T-helper 2 cell (primary cell): ENCODE measurements at regions not wholly inside any gene's neighbourhood (a gene's known extent, or its start where the extent isn't known, plus 50 kb on each side); places are given as distances from the start of the nearest gene placed in this dataset.
"Not testable (repeated sequence)": the region's sequence is repeated elsewhere in the genome, so short reads cannot be mapped to it uniquely, and the experiment has no call there.

Experiments used
- DNase-seq, 5 experiments: peaks; one replicate each; pipeline versions ENCODE4 v3.0.0 to v3.0.0-alpha.2; 2012 to 2022

DNA sequence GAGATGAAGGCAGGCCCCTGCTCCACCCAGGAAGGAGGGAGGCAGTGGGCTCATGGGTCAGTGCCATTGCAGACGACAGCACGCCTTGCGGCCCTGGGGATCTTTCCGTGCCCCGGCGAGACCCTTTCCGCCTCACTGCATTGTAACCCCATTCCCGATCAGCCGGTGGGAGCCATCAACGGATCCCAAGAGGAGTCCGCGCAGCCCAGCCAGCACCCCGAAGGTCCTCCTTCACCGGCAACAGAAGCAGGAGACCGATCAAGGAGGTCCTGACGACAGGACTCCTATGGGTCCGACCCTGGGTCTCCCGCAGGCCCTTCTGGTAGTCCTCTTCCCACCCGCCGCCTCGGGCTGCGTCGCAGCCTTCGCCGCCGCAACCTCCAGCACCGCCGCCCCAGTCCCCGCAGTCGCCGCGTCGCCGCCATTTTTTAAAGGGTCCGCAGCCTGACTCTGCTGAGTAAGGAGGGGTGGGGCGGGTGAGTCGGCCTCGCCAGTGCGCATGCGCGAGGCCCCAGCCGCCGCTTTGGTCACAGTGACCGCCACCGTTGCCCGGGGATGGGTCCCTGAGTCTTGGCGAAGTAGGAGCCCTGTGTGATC, 1417.0 kb upstream of the PCDH10 start:
- not testable (repeated sequence) for DNase-seq

DNA sequence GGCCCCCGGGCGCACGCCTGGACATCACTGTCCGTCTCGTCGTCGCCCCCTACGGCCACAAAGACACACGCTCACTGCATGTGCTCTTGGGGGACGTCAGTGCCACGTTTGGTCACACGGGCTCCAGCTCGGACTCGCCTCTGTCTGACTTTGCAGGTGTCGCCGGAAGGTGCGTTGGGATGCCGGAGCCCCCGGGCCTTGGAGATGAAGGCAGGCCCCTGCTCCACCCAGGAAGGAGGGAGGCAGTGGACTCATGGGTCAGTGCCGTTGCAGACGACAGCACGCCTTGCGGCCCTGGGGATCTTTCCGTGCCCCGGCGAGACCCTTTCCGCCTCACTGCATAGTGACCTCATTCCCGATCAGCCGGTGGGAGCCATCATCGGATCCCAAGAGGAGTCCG, 1414.8 kb upstream of the PCDH10 start:
- not testable (repeated sequence) for DNase-seq

DNA sequence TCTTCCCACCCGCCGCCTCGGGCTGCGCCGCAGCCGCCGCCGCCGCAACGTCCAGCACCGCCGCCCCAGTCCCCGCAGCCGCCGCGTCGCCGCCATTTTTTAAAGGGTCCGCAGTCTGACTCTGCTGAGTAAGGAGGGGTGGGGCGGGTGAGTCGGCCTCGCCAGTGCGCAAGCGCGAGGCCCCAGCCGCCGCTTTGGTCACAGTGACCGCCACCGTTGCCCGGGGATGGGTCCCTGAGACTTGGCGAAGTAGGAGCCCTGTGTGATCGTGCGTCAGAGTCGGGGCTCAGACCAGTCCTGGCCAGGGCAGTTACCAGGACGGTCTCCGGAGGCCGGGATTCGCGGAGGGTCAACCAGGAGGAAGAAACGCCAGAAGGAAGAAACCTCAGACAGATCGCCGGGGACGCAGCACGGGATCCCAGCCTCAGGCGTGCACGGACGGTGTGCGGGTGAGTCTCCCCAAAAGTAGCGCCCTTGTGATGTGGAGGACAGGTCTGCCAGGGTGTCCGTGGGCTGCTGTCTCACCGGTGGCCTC, 1414.2 kb upstream of the PCDH10 start:
- peak in 1 of 5 experiments; percentile 13 for DNase-seq

DNA sequence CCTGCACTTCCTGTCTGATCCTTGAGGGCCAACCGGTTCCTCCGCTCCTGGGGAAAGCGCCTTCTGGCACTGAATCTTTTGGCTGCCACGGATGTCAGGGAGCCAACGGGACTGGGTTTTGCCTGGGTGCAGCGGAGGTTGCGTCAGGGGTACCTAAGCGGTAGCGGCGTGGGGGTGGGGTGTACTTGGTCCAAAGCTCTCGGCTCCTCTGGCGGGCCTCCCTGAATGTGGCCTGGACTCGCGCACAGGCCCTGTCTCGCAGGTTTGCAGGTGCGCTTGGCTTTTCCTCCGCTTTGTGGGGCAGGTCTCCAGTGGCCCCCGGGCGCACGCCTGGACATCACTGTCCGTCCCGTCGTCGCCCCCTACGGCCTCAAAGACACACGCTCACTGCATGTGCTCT, 1410.1 kb upstream of the PCDH10 start:
- not testable (repeated sequence) for DNase-seq

DNA sequence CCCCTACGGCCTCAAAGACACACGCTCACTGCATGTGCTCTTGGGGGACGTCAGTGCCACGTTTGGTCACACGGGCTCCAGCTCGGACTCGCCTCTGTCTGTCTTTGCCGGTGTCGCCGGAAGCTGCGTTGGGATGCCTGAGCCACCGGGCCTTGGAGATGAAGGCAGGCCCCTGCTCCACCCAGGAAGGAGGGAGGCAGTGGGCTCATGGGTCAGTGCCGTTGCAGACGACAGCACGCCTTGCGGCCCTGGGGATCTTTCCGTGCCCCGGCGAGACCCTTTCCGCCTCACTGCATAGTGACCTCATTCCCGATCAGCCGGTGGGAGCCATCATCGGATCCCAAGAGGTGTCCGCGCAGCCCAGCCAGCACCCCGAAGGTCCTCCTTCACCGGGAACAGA, 1407.3 kb upstream of the PCDH10 start:
- DNase-seq: not testable (repeated sequence)

DNA sequence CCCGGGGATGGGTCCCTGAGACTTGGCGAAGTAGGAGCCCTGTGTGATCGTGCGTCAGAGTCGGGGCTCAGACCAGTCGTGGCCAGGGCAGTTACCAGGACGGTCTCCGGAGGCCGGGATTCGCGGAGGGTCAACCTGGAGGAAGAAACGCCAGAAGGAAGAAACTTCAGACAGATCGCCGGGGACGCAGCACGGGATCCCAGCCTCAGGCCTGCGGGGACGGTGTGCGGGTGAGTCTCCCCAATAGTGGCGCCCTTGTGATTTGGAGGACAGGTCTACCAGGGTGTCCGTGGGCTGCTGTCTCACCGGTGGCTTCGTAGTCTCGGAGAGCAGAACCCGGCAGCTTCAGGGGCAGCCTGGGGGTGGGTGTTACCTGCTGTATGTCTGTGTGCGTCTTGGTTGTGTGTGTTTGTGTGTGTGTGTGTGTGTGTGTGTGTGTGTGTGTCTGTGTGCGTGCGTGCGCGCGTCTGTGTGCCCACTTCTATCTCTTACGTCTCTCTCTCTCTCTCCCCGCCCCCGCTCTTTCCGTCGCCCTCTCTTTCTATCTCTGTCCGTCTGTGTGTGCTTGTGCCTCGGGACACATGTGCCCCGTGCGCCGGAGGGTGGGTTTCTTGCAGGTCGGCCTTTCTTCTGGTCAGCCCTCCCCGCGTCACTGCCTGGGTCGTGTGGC, 1406.4 kb upstream of the PCDH10 start:
- not testable (repeated sequence) for DNase-seq

DNA sequence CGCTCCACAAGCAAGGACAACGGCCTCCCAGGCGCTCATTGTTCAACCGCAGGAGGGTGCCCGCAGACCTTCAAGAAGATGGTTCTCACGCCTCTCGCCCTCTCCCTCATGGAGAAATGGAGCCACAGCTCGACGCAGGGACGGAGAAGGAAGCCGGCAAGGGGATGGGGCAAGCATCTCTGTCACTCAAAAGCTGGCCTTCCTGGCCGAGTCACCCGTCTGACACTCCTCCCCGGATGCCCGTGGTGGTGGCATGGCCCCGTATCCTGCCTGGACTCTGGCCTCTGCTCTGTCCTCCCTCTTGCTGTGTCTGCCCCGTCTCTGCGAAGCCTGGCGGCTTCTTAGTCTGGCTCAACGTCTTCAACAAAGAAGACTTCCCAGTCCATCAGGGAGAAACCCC, 1405.7 kb upstream of the PCDH10 start:
- DNase-seq: peak in 1 of 5 experiments; percentile 14

DNA sequence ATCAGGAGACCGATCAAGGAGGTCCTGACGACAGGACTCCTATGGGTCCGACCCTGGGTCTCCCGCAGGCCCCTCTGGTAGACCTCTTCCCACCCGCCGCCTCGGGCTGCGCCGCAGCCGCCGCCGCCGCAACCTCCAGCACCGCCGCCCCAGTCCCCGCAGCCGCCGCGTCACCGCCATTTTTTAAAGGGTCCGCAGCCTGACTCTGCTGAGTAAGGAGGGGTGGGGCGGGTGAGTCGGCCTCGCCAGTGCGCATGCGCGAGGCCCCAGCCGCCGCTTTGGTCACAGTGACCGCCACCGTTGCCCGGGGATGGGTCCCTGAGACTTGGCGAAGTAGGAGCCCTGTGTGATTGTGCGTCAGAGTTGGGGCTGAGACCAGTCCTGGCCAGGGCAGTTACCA, 1401.9 kb upstream of the PCDH10 start:
- not testable (repeated sequence) for DNase-seq

DNA sequence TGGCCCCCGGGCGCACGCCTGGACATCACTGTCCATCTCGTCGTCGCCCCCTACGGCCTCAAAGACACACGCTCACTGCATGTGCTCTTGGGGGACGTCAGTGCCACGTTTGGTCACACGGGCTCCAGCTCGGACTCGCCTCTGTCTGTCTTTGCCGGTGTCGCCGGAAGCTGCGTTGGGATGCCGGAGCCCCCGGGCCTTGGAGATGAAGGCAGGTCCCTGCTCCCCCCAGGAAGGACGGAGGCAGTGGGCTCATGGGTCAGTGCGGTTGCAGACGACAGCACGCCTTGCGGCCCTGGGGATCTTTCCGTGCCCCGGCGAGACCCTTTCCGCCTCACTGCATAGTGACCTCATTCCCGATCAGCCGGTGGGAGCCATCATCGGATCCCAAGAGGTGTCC, 1399.9 kb upstream of the PCDH10 start:
- not testable (repeated sequence) for DNase-seq

DNA sequence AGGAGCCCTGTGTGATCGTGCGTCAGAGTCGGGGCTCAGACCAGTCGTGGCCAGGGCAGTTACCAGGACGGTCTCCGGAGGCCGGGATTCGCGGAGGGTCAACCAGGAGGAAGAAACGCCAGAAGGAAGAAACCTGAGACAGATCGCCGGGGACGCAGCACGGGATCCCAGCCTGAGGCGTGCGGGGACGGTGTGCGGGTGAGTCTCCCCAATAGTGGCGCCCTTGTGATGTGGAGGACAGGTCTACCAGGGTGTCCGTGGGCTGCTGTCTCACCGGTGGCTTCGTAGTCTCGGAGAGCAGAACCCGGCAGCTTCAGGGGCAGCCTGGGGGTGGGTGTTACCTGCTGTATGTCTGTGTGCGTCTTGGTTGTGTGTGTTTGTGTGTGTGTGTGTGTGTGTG, 1399.1 kb upstream of the PCDH10 start:
- DNase-seq: peak in 2 of 5 experiments; percentile 3 to 11

DNA sequence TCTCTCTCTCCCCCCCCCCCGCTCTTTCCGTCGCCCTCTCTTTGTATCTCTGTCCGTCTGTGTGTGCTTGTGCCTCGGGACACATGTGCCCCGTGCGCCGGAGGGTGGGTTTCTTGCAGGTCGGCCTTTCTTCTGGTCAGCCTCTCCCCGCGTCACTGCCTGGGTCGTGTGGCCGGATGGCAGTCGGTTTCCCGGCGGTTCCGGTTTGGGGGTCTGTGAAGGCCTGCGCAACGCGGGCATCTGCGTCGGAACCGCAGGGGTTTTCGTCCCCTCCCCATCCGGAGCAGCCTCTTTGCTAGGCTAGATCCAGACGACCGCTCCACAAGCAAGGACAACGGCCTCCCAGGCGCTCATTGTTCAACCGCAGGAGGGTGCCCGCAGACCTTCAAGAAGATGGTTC, 1398.6 kb upstream of the PCDH10 start:
- DNase-seq: peak in 1 of 5 experiments; percentile 21

DNA sequence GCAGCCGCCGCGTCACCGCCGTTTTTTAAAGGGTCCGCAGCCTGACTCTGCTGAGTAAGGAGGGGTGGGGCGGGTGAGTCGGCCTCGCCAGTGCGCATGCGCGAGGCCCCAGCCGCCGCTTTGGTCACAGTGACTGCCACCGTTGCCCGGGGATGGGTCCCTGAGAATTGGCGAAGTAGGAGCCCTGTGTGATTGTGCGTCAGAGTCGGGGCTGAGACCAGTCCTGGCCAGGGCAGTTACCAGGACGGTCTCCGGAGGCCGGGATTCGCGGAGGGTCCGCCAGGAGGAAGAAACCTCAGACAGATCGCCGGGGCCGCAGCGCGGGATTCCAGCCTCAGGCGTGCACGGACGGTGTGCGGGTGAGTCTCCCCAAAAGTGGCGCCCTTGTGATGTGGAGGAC, 1386.9 kb upstream of the PCDH10 start:
- DNase-seq: not testable (repeated sequence)

DNA sequence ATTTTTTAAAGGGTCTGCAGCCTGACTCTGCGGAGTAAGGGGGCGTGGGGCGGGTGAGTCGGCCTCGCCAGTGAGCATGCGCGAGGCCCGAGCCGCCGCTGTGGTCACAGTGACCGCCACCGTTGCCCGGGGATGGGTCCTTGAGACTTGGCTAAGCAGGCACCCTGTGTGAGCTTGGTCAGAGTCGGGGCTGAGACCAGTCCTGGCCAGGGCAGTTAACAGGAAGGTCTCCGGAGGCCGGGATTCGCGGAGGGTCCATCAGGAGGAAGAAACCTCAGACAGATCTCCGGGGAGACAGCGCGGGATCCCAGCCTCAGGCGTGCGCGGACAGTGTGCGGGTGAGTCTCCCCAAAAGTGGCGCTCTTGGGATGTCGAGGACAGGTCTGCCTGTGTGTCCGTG, 1384.4 kb upstream of the PCDH10 start:
- no peak for DNase-seq

DNA sequence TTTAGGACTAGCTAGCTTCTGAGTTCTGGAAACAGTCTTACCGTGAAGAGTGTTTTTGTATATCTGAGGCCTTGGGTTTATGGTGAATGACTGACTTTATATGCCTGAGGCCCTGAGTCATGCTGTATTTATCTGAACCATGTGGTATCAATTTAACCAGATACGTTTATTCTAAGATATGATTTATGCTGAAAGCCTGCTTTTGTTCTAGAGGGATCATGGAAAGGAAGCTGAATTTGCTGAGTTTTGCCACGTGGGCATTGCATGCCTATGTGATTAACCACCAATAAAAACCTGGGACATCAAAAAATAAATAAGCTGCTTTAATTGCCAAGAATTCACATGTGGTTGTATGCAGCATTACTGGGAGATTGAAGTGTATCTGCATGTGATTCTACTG, 1374.7 kb upstream of the PCDH10 start:
- DNase-seq: not testable (repeated sequence)

DNA sequence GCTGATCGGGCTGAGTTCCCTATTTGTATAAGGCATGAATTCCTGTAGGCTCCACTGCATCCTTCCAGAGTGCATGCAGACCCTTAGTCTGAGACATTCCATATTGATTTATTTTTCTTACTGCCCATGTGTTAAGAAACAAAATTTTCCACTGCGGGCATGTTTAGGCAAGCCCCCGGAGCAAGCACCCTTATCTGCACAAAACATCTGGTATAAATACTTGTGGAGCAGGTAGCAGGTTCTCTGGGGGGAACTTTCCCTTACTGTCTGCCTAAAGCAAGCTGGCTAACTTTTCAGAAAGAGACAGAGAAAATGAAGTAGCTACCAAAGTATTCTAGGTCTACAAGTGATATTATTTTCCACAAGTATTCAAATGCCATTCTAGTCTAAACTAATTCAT, 1338.5 kb upstream of the PCDH10 start:
- DNase-seq: not testable (repeated sequence)
